G401 (cell line): ENCODE measurements at regions not wholly inside any gene's neighbourhood (a gene's known extent, or its start where the extent isn't known, plus 50 kb on each side); places are given as distances from the start of the nearest gene placed in this dataset.
A peak's percentile ranks its signal among the peaks of the same experiment; 100 is the strongest.

Experiments
- DNase-seq: peaks from one replicate; pipeline ENCODE4 v3.0.0-alpha.2; 2015; ENCODE audit warnings: low spot score
- in situ Hi-C: cut with HindIII; loops from 2 replicates; pipeline ENCODE4 v1.10.0; 2016; ENCODE audit warnings: low sequenced_read_pairs, mixed read lengths

GRCh38 chr3:178152031-178152806, 384.0 kb upstream of the KCNMB2 start:
- in situ Hi-C loops = no loop called here
- DNase-seq = no peak

- no peak for DNase-seq
- in situ Hi-C loops = no loop called here
Observed at GRCh38 chr3:178152988-178153387, 383.2 kb upstream of the KCNMB2 start.

- peak; percentile 11 for DNase-seq
- in situ Hi-C loops = no loop called here
Observed at GRCh38 chr3:178155521-178155920, 380.7 kb upstream of the KCNMB2 start.

- DNase-seq = no peak
- in situ Hi-C loops = no loop called here
Observed at GRCh38 chr3:178156301-178156700, 379.9 kb upstream of the KCNMB2 start.

GRCh38 chr3:178159691-178160220, 376.5 kb upstream of the KCNMB2 start:
- no peak for DNase-seq
- in situ Hi-C loops = no loop called here

- in situ Hi-C loops = no loop called here
- no peak for DNase-seq
Observed at GRCh38 chr3:178169421-178169820, 366.8 kb upstream of the KCNMB2 start.

- DNase-seq = no peak
- in situ Hi-C loops = no loop called here
Observed at GRCh38 chr3:178170698-178171535, 365.3 kb upstream of the KCNMB2 start.

GRCh38 chr3:178172121-178172520, 364.1 kb upstream of the KCNMB2 start:
- in situ Hi-C loops = no loop called here
- DNase-seq = no peak

- in situ Hi-C loops = no loop called here
- DNase-seq = no peak
Observed at GRCh38 chr3:178174201-178174915, 361.9 kb upstream of the KCNMB2 start.

- in situ Hi-C loops = no loop called here
- no peak for DNase-seq
Observed at GRCh38 chr3:178181088-178181487, 355.1 kb upstream of the KCNMB2 start.

- DNase-seq = peak; percentile 43
- in situ Hi-C loops = no loop called here
Observed at GRCh38 chr3:178181784-178182183, 354.5 kb upstream of the KCNMB2 start.

- in situ Hi-C loops = no loop called here
- DNase-seq = peak; percentile 88
Observed at GRCh38 chr3:178182337-178182779, 353.9 kb upstream of the KCNMB2 start.

GRCh38 chr3:178184833-178185232, 351.4 kb upstream of the KCNMB2 start:
- in situ Hi-C loops = no loop called here
- DNase-seq = no peak

- DNase-seq = no peak
- in situ Hi-C loops = no loop called here
Observed at GRCh38 chr3:178186666-178187065, 349.6 kb upstream of the KCNMB2 start.

GRCh38 chr3:178189854-178190253, 346.4 kb upstream of the KCNMB2 start:
- no peak for DNase-seq
- in situ Hi-C loops = no loop called here

GRCh38 chr3:178193846-178194245, 342.4 kb upstream of the KCNMB2 start:
- no peak for DNase-seq
- in situ Hi-C loops = no loop called here

- DNase-seq = no peak
- in situ Hi-C loops = no loop called here
Observed at GRCh38 chr3:178194539-178194938, 341.7 kb upstream of the KCNMB2 start.

- in situ Hi-C loops = no loop called here
- DNase-seq = no peak
Observed at GRCh38 chr3:178195824-178196223, 340.4 kb upstream of the KCNMB2 start.

GRCh38 chr3:178198329-178198728, 337.9 kb upstream of the KCNMB2 start:
- no peak for DNase-seq
- in situ Hi-C loops = no loop called here

- in situ Hi-C loops = no loop called here
Observed at GRCh38 chr3:178200316-178200715, 335.9 kb upstream of the KCNMB2 start.

More at GRCh38 chr3:178200316-178200715, 335.9 kb upstream of the KCNMB2 start:
- DNase-seq = no peak
